Cardiac muscle cell (in vitro differentiated cells and primary cell): ENCODE measurements at regions not wholly inside any gene's neighbourhood (a gene's known extent, or its start where the extent isn't known, plus 50 kb on each side); places are given as distances from the start of the nearest gene placed in this dataset.
"Not testable (repeated sequence)": the region's sequence is repeated elsewhere in the genome, so short reads cannot be mapped to it uniquely, and the experiment has no call there.

Source experiments
- DNase-seq, 2 donors: peaks; one replicate each; pipeline versions ENCODE4 v3.0.0 to v3.0.0-alpha.2; 2010 to 2017; ENCODE audit warnings: low read depth in 1 of 2, low spot score in 1 of 2
- H3K27ac ChIP-seq: fragments of 200-600 bp; sonication (generic); 2 replicates; pipeline ENCODE4 v1.5.1; 2016
- H3K27me3 ChIP-seq: fragments of 200-600 bp; sonication (generic); 2 replicates; pipeline ENCODE4 v1.6.0; 2016; ENCODE audit warnings: control low read depth
- H3K36me3 ChIP-seq: fragments of 200-600 bp; sonication (generic); 2 replicates; pipeline ENCODE4 v1.5.1; 2016; ENCODE audit warnings: control low read depth
- H3K4me1 ChIP-seq: fragments of 200-600 bp; sonication (generic); 2 replicates; pipeline ENCODE4 v1.8.1; 2017; ENCODE audit warnings: low read depth, mild to moderate bottlenecking, mixed run types
- H3K4me3 ChIP-seq: fragments of 200-600 bp; sonication (generic); 2 replicates; pipeline ENCODE4 v1.5.1; 2016; ENCODE audit warnings: mild to moderate bottlenecking
- H3K9me3 ChIP-seq: fragments of 200-600 bp; sonication (generic); 2 replicates; pipeline ENCODE4 v1.5.1; 2017; ENCODE audit warnings: low read depth, mild to moderate bottlenecking, control low read depth
- TF ChIP-seq, protein P1 (sequence below): IDR thresholded peaks from 2 replicates; pipeline ENCODE4 v1.5.1; 2012; ENCODE audit warnings: low read depth, mild to moderate bottlenecking, low read length

DNA sequence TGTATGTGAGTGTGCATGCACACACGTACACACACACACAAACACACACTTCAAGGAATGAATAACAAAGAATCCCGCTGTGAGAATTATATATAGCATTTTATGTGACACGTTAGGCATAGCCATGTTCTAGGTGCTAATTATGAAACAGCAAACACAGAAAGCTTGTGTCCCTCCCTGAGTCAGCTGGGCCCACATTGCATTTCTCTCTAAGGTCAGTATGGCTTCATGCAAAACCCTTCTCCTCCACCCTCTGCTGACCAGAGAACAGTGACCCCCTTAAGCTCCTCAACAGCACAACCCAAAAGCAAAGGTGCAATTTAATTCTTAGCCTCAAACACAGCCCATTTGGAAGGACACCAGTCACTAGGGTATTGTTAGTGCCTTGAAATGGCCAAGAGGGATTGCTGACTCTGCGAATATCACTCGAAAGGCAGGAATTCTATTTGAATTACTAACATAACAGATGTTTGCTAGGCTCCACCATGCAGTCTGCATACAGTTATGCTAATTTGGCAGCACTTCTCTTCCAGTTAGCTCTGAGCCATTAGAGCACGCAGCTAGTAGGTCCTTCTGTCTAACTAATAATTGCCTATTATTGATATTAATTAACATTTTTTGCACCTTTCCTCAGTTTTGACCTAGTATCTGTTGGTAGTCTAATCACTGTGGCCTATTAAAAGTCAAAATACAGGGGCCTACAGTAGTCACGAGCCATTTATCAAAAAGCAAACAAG, 149.0 kb downstream of the LNPK start:
- Histone ChIP-seq H3K9me3 (no peaks in the 10 kb centered on the region), H3K4me3 (no peak overlapping the region), H3K27ac (no peak overlapping the region), H3K36me3 (no peaks in the 10 kb centered on the region), H3K27me3 (no peaks in the 10 kb centered on the region), H3K4me1 (peaks cover 23% of the 10 kb centered on the region)
- DNase-seq = no peak
- TF ChIP-seq, protein P1, sequence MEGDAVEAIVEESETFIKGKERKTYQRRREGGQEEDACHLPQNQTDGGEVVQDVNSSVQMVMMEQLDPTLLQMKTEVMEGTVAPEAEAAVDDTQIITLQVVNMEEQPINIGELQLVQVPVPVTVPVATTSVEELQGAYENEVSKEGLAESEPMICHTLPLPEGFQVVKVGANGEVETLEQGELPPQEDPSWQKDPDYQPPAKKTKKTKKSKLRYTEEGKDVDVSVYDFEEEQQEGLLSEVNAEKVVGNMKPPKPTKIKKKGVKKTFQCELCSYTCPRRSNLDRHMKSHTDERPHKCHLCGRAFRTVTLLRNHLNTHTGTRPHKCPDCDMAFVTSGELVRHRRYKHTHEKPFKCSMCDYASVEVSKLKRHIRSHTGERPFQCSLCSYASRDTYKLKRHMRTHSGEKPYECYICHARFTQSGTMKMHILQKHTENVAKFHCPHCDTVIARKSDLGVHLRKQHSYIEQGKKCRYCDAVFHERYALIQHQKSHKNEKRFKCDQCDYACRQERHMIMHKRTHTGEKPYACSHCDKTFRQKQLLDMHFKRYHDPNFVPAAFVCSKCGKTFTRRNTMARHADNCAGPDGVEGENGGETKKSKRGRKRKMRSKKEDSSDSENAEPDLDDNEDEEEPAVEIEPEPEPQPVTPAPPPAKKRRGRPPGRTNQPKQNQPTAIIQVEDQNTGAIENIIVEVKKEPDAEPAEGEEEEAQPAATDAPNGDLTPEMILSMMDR = no peak

DNA sequence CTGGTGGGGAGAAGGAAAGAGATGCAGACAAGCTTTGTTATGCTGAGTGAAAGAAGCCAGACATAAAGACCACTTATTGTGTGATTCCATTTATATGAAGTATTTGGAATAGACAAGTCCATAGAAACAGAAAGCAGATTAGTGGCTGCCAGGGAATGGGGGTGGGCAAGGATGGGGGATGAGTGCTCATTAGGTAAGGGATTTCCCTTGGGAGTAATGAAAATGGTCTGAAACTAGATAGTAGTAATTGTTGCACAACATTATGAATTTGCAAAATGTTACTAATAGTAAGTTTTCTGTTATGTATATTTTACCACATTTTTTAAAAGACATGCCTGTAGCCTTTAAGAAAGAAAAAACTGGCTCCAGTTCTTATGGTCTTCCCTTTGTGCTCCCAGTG, 154.9 kb downstream of the LNPK start:
- Histone ChIP-seq H3K4me1 (no peaks in the 10 kb centered on the region), H3K27me3 (no peaks in the 10 kb centered on the region), H3K9me3 (no peaks in the 10 kb centered on the region), H3K4me3 (no peak overlapping the region), H3K27ac (no peak overlapping the region), H3K36me3 (no peaks in the 10 kb centered on the region)
- DNase-seq = no peak
- TF ChIP-seq, protein P1 = no peak

DNA sequence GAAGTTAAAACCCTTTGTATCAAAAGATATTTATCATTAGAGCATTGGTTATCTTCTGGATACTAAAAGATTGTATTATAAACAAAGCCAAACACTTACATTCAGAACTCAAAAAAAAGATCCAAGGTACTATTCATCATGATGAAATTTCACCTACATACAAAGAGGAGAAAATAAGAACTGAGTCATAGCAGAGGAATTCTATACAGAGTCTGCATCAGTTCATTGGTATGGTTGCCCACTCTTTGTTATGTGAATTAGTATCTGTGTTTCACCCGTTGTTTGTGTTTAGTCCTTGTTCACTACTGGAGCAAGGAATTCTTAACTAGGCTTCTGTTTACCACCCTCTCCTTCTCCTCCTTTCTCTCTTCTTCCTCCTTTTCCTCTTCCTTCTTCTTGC, 157.9 kb downstream of the LNPK start:
- H3K4me3 ChIP-seq = no peak overlapping the region
- peak in 1 of 2 donors; percentile 7 for DNase-seq
- no peak overlapping the region for H3K27ac ChIP-seq
- TF ChIP-seq, protein P1 = no peak
- no peaks in the 10 kb centered on the region for H3K9me3 ChIP-seq
- no peaks in the 10 kb centered on the region for H3K4me1 ChIP-seq
- no peaks in the 10 kb centered on the region for H3K27me3 ChIP-seq
- no peaks in the 10 kb centered on the region for H3K36me3 ChIP-seq

DNA sequence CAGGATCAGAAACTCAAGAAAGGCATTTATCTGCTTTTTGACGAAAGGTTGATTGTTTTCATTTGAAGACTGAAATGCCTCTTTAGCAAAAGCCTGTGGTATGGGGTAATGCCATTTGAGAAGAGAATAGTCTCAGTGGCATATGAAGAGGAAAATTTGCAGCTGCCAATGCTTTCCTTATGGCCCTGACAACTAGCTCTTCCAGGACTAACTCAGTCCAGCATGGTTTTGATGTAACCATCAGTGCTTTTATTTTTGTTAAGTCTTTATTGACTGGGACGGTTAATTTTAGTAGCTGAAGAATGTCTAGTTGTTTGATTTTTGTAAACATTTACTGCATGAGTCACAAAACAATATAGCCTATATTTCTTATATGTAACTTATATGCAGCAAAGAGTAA, 158.4 kb downstream of the LNPK start:
- no peaks in the 10 kb centered on the region for H3K27me3 ChIP-seq
- DNase-seq = no peak
- no peaks in the 10 kb centered on the region for H3K36me3 ChIP-seq
- TF ChIP-seq, protein P1 = no peak
- H3K9me3 ChIP-seq = no peaks in the 10 kb centered on the region
- H3K4me1 ChIP-seq = no peaks in the 10 kb centered on the region
- H3K4me3 ChIP-seq = no peak overlapping the region
- H3K27ac ChIP-seq = no peak overlapping the region

DNA sequence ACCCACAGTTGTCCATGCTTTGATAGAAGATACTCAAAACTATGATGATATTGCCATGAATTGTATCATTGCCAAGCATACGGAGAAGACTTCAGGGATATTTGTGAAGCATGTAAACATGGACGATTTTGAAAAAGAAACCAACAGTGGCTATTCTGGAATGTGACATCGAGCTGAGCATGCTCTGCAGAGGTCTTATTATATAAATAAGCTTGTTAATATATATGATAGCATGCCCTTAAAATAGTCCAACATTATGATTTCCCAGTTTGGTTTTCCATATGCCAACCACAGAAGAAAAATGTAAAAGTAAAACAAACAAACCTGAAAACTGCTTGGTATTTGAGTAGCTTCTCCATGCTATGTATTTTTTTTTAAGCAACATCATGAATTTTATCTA, 159.1 kb downstream of the LNPK start:
- H3K27me3 ChIP-seq = no peaks in the 10 kb centered on the region
- H3K36me3 ChIP-seq = no peaks in the 10 kb centered on the region
- TF ChIP-seq, protein P1 = no peak
- no peak for DNase-seq
- H3K4me1 ChIP-seq = no peaks in the 10 kb centered on the region
- H3K27ac ChIP-seq = no peak overlapping the region
- no peaks in the 10 kb centered on the region for H3K9me3 ChIP-seq
- H3K4me3 ChIP-seq = no peak overlapping the region

DNA sequence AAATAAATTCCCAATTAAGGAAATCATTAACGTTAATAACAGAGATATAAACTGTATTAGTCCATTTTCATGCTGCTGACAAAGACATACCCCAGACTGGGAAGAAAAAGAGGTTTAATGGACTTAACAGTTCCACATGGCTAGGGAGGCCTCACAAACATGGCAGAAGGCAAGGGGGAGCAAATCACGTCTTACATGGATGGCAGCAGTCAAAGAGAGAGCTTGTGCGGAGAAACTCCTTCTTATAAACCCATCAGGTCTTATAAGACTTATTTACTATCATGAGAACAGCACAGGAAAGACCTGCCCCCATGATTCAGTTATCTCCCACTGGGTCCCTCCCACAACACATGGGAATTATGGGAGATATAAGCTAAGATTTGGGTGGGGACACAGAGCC, 161.3 kb downstream of the LNPK start:
- not testable (repeated sequence) for H3K9me3 ChIP-seq, H3K27me3 ChIP-seq, H3K4me3 ChIP-seq, DNase-seq, H3K4me1 ChIP-seq, H3K27ac ChIP-seq, H3K36me3 ChIP-seq
